ENCODE measurements at regions not wholly inside any gene's neighbourhood (a gene's known extent, or its start where the extent isn't known, plus 50 kb on each side); places are given as distances from the start of the nearest gene placed in this dataset.
A peak's percentile ranks its signal among the peaks of the same experiment; 100 is the strongest.

- DNase-seq, result no peak
These were observed 135.6 kb downstream of the TM9SF2 start for GRCh38 chr13:99636728-99637353.

DNA sequence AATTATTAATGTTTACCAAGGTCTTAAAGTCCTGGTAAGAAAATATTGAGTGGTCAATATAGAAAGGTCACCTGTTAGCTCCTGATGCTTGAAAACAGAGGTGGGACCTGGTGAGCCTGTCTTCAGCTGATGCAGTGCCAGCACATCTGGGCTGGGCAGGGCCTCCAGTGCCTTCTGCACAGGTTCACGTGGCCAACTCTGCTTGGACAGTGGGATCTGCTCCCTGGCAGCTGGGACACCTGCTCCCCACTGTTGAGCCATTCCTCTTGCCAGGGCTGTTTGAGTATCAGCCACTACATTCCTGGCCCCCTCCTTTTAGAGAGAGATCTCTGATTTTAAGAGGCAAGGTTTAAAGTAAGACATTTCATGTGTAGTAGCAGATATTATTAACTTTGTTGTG is 135.0 kb downstream of the TM9SF2 start:
- no peak for DNase-seq

- no peak for DNase-seq
These were observed 133.4 kb downstream of the TM9SF2 start for GRCh38 chr13:99634672-99635071.

- DNase-seq, result no peak
These were observed 129.1 kb downstream of the TM9SF2 start for GRCh38 chr13:99630269-99630898.

DNA sequence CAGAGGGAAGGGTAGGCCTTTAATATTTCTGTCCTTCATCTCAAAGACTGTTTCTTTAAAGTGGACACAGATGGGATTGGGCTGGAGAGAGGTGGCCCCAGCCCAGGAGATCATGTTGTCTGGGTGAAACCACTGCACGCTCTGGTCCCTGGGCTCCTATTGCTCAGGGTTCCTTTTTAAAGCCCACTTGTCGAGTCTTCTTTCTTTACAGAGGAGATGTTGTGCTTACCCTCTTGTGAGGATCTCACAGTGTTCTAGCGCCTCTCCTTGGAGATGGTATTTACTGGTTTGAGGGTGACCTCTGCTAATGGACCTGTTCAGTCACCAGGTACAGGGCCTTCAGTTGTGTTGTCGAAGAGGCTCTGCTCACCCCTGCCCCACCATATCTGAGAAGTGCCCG is 128.4 kb downstream of the TM9SF2 start:
- DNase-seq, result no peak

- DNase-seq, result no peak
These were observed 127.2 kb downstream of the TM9SF2 start for GRCh38 chr13:99628442-99628841.

DNA sequence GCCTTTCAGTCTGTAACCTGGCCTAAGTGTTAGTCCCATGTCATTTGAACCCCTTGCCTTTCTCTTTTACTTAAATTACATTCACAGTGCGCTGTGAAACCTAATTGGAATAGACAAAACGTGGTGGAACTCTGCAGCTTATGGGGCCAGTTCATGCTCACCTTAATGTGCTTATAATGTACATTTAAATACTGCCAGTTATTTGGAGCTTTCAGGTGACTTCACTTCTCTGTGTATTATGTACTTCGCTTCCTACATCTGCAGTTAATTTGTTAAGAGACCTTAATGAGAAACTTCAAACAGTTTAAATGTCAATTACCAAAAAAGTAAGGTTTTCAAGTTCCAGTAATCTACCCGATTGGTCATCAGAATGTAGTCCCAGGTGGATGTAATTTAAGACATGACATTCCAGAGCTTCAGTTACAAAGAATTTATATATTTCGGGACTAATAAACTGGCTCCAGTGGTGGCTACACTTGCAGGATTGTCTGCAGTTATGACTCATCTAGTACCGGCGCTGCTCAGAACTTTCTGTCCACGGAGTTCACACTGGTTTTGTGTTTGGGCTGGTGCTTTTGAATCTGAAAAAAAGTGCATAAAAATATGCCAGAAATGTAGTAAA is 125.3 kb downstream of the TM9SF2 start:
- no peak for DNase-seq

GRCh38 chr13:99624936-99625540 is 123.8 kb downstream of the TM9SF2 start:
- no peak for DNase-seq

GRCh38 chr13:99620806-99621205 is 119.5 kb downstream of the TM9SF2 start:
- no peak for DNase-seq

- DNase-seq, result no peak
These were observed 117.9 kb downstream of the TM9SF2 start for GRCh38 chr13:99619207-99619606.

GRCh38 chr13:99617474-99618255 is 116.4 kb downstream of the TM9SF2 start:
- peak; percentile 23 for DNase-seq

DNA sequence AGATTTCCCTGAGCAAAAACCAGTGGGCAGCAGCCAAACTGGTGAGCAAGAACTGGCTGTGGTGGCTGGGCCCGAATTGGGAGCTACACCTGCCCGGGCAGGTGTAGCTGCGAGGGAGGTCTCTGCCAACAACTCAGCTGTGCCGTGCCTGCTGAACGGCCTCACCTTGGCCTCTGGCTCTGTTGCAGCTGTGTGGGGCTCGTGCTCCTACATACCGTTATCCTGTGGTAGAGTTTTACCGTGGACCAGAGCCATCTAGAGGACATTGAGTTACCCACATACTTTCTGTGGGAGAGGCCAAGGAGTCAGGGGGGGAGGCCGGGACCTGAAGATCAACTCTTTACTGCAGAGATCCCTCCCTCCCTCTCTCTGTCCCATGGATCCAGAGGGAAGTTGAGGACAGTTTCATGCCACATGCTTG is 113.2 kb downstream of the TM9SF2 start:
- DNase-seq, result peak; percentile 22
